Ovary (tissue), 7 donors: ENCODE measurements at regions not wholly inside any gene's neighbourhood (a gene's known extent, or its start where the extent isn't known, plus 50 kb on each side); places are given as distances from the start of the nearest gene placed in this dataset.
"Not testable (repeated sequence)": the region's sequence is repeated elsewhere in the genome, so short reads cannot be mapped to it uniquely, and the experiment has no call there.

Source experiments
- DNase-seq, 5 donors: peaks; one replicate each; pipeline ENCODE4 v3.0.0-alpha.2; 2019 to 2020
- H3K27ac ChIP-seq, 2 donors: fragments of 200-600 bp; one replicate each; pipeline versions ENCODE4 v1.5.1 to v1.8.0; 2019 to 2022
- H3K27me3 ChIP-seq: fragments of 200-600 bp; one replicate; pipeline ENCODE4 v1.8.0; 2022
- H3K36me3 ChIP-seq: fragments of 200-600 bp; sonication (generic); one replicate; pipeline ENCODE4 v1.5.1; 2019
- H3K4me1 ChIP-seq: one replicate; pipeline ENCODE4 v1.8.1; 2013; ENCODE audit warnings: mild to moderate bottlenecking, moderate library complexity; ENCODE audit not compliant: insufficient read depth
- H3K4me3 ChIP-seq: fragments of 200-600 bp; sonication (generic); one replicate; pipeline ENCODE4 v1.5.1; 2017
- H3K9me3 ChIP-seq, 2 donors: fragments of 200-600 bp in 1 of 2; sonication (generic) in 1 of 2; one replicate each; pipeline versions ENCODE4 v1.5.1 to v1.8.1; 2013 to 2019; ENCODE audit warnings: mild to moderate bottlenecking in 1 of 2, moderate library complexity in 1 of 2
- CTCF ChIP-seq, 3 donors: fragments of 450-650 bp in 2 of 3; fragments of 200-600 bp in 1 of 3; IDR thresholded peaks; one replicate each; pipeline versions ENCODE4 v1.5.1 to v1.8.0; 2016 to 2022; ENCODE audit warnings: antibody characterized with exemption in 3 of 3, mild to moderate bottlenecking in 1 of 3
- EP300 ChIP-seq: sonication (generic); formaldehyde crosslinking; IDR thresholded peaks from one replicate; pipeline ENCODE4 v1.6.1; 2017; ENCODE audit warnings: antibody characterized with exemption
- POLR2A ChIP-seq: fragments of 450-650 bp; IDR thresholded peaks from one replicate; pipeline ENCODE4 v1.6.1; 2017; ENCODE audit warnings: antibody characterized with exemption, mild to moderate bottlenecking, moderate library complexity
- WGBS, 3 donors: extraction: QIAGEN DNeasy Blood & Tissue Kit in 1 of 3; methylation state at CpG; one replicate each; pipeline versions ENCODE4 v1.1.5 to v1.1.7; 2013 to 2017; 5-methylcytosine and 5-hydroxymethylcytosine counted together
- intact Hi-C, 4 donors: fragments of 100-400 bp; cut with DNase I; formaldehyde crosslinking; loops; one replicate each; pipeline versions ENCODE4 v1.11.0 to v1.15.1; 2022 to 2023
- donor health status: DM: no; HTN: no; CAD: no; lungs with moderate emphysema.
- donor health status: DM: no; HTN: no; CAD: no.
- donor health status: Bipolar disorder and iron deficiency.
- donor health status: DM: no; HTN: no; CAD: no.
- donor health status: DM: yes; HTN: yes; CAD: no.

GRCh38 chr3:24006-24405 lies 172.6 kb upstream of the CHL1 start:
- Histone ChIP-seq H3K9me3 (no peaks in the 10 kb centered on the region), H3K36me3 (no peaks in the 10 kb centered on the region), H3K27ac (no peak overlapping the region), H3K27me3 (no peaks in the 10 kb centered on the region), H3K4me1 (no peaks in the 10 kb centered on the region), H3K4me3 (no peak overlapping the region)
- 45 to 69% (median 51%) methylated on average over 3 of the region's 3 CpGs for WGBS, 3 donors
- TF ChIP-seq POLR2A: no peak
- intact Hi-C loops: no loop called here
- no peak for DNase-seq

- H3K4me1 ChIP-seq: no peaks in the 10 kb centered on the region
- H3K4me3 ChIP-seq: no peak overlapping the region
- DNase-seq: no peak
- no peaks in the 10 kb centered on the region for H3K36me3 ChIP-seq
- no peak overlapping the region for H3K27ac ChIP-seq
- 57 to 75% (median 71%) methylated on average over 2 of the region's 2 CpGs for WGBS, 3 donors
- no peaks in the 10 kb centered on the region for H3K9me3 ChIP-seq
- H3K27me3 ChIP-seq: no peaks in the 10 kb centered on the region
- intact Hi-C loops: no loop called here
- TF ChIP-seq POLR2A (no peak), EP300 (no peak), CTCF (IDR thresholded peaks at IDR 0.05) (no peak)
These were observed 171.5 kb upstream of the CHL1 start for GRCh38 chr3:25056-25455.

- H3K4me3 ChIP-seq, H3K4me1 ChIP-seq, H3K27me3 ChIP-seq, DNase-seq, intact Hi-C loops, H3K36me3 ChIP-seq, H3K27ac ChIP-seq, H3K9me3 ChIP-seq: not testable (repeated sequence)
- WGBS, 3 donors: 65 to 74% (median 70%) methylated on average over 1 of the region's 1 CpG
These were observed 160.6 kb upstream of the CHL1 start for GRCh38 chr3:35985-36384.

GRCh38 chr3:42871-43744 lies 153.5 kb upstream of the CHL1 start:
- intact Hi-C loops, H3K4me3 ChIP-seq, H3K27me3 ChIP-seq, H3K9me3 ChIP-seq, H3K36me3 ChIP-seq, DNase-seq, H3K4me1 ChIP-seq, H3K27ac ChIP-seq: not testable (repeated sequence)
- 13 to 26% (median 14%) methylated on average over 9 of the region's 9 CpGs for WGBS, 3 donors
- peak; percentile 10 to 55 (median 39) for TF ChIP-seq CTCF (IDR thresholded peaks at IDR 0.05)

- no peak for TF ChIP-seq POLR2A
- no peak for TF ChIP-seq CTCF (IDR thresholded peaks at IDR 0.05)
- TF ChIP-seq EP300: no peak
- Histone ChIP-seq H3K4me3 (no peak overlapping the region), H3K27me3 (no peaks in the 10 kb centered on the region), H3K4me1 (no peaks in the 10 kb centered on the region), H3K27ac (no peak overlapping the region), H3K9me3 (no peaks in the 10 kb centered on the region), H3K36me3 (no peaks in the 10 kb centered on the region)
- no peak for DNase-seq
- 83 to 84% (median 83%) methylated on average over 9 of the region's 9 CpGs for WGBS, 3 donors
- intact Hi-C loops: no loop called here
These were observed 152.4 kb upstream of the CHL1 start for GRCh38 chr3:44028-44676.

GRCh38 chr3:44941-45340 lies 151.6 kb upstream of the CHL1 start:
- H3K27ac ChIP-seq, DNase-seq, intact Hi-C loops, H3K27me3 ChIP-seq, H3K36me3 ChIP-seq, H3K4me1 ChIP-seq, H3K4me3 ChIP-seq, H3K9me3 ChIP-seq: not testable (repeated sequence)
- 73 to 90% (median 75%) methylated on average over 5 of the region's 5 CpGs for whole genome bisulfite sequencing, 3 donors
